NCI-H2029 (cell line): ENCODE measurements at regions not wholly inside any gene's neighbourhood (a gene's known extent, or its start where the extent isn't known, plus 50 kb on each side); places are given as distances from the start of the nearest gene placed in this dataset.
"Not testable (repeated sequence)": the region's sequence is repeated elsewhere in the genome, so short reads cannot be mapped to it uniquely, and the experiment has no call there.

Experiments
- DNase-seq: peaks from one replicate; lab custom pipeline; 2025; lab: John Stamatoyannopoulos, UW

GRCh38 chr4:120005527-120005926 is 61.1 kb downstream of the MAD2L1 start:
- no peak for DNase-seq

GRCh38 chr4:120005076-120005475 is 61.6 kb downstream of the MAD2L1 start:
- no peak for DNase-seq

- DNase-seq, result no peak
These were observed 62.6 kb downstream of the MAD2L1 start for GRCh38 chr4:120004054-120004453.

DNA sequence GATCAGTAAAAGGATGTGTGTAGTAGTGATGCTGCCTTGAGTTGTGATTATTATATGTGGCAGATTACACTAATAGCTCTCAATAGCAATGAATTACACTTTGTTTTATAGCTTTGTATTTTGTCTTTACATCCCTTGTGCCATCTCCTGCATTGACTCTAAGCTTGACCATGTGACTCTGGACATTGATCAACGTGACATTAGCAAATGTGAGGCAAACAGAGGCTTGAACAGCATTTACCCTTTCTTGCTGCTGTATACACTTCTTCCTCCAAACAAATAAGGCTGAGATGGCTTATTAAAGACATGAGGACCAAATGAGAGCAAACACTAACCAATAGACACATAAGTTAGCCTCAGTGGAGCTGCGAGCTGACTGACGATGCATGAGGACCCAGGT is 63.5 kb downstream of the MAD2L1 start:
- no peak for DNase-seq

DNA sequence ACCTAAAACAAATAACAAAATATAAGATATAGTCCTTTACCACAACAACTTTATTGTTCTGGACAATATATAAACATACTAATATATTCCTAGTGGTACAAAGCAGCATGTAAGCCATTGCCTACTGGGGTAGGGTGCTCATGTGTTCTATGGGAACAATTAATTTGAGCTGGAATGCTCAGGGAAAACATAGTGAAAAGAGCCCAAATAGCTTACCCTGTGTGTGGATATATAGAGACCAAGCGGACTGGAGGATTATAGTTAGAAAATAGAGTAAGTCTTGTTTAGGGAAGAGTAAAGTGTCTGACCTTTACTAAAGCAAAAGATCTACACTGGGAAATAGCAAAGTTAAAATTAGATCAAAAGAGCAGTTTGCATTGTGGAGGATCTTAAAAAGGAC is 64.8 kb downstream of the MAD2L1 start:
- DNase-seq, result no peak

GRCh38 chr4:120000591-120001296 is 65.9 kb downstream of the MAD2L1 start:
- no peak for DNase-seq

DNA sequence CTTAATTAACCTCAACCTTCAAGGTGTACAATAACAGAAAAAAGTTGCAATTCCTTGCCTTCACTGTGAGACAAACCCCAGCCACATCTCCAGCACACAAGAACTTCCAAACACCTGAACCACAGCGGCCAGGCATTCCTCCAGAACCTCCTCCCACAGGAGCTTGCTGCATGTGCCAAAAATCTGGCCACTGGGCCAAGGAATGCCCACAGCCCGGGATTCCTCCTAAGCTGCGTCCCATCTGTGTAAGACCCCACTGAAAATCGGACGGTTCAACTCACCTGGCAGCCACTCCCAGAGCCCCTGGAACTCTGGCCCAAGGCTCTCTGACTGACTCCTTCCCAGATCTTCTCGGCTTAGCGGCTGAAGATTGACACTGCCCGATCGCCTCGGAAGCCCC is 70.6 kb downstream of the MAD2L1 start:
- not testable (repeated sequence) for DNase-seq

- no peak for DNase-seq
These were observed 81.7 kb downstream of the MAD2L1 start for GRCh38 chr4:119984996-119985395.

- no peak for DNase-seq
These were observed 83.9 kb downstream of the MAD2L1 start for GRCh38 chr4:119982756-119983155.

GRCh38 chr4:119980456-119980855 is 86.2 kb downstream of the MAD2L1 start:
- DNase-seq, result no peak

DNA sequence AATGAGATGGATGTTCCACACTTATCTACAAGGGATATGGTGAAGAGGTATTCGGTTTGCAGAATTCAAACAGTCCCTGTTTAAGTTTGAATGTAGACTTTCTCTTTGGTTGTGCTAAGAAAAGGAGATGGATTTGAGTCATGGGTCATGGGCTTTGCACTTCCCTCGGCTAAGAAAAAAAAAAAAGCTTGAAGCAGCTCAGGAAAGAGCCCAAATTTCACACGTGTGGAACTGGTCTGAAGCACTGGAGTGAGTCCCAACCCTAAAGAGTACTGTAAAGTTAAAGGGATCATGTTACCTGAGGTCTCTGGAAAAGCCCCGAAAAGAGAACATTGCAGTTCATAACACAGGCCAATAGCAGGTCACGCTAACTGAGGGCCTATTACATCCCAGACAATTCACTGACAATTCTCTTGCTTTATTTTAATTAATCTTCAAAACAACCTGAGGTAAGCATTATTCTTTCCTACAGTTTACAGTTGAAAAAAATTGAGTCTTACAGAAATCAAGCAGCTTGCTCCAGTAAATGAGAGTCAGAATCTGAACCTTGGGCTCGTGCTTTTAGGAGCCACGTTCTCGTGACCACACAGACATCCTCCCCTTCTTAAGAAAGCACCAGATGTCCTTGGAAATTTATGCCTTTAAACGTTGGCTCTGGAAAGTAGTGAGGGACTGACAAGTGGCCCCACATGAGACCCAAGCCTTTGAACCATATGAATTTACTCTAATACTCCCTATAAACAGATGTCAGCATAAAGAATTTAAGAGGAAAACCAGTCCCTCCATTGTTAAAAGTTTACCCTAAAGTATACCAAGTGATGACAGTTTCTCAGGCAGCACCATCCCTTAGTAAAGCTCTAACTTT is 89.3 kb downstream of the MAD2L1 start:
- no peak for DNase-seq

GRCh38 chr4:119971431-119972084 is 95.1 kb downstream of the MAD2L1 start:
- no peak for DNase-seq

DNA sequence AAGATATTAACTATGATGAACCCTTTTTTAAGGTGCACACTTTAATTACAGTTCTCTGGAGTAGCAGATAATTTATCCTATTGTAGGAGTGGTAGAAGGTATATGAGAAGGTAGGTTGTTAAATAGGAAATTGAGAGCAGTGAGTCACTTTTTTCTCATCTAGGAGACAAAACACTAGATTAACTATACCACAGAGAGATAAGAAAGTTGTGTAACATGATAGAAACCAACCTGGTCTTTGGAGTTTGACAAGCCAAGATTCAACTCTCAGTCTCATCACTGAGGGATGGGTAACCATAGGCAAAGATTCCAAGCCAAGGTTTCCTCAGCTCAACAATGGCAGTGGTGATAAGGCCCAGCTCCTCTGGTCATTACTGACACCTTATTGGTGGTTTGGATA is 104.0 kb downstream of the MAD2L1 start:
- DNase-seq, result no peak

DNA sequence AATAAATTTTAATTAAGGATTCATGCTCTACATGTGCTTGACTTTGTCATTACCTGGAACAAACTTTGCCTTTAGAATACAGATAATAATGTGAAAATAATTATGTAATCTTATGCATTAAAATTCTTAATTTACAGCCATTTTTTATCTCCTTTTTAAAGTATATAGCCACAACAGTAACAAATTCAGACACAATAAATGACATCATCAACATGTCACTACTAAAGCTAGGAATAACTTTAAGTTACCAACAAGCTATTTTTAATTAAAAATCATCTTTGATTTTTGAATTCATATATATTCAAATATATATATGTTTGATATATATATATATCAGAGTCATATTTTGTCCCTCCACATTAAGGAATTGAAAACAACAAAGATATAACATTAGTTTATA is 107.7 kb downstream of the MAD2L1 start:
- no peak for DNase-seq

DNA sequence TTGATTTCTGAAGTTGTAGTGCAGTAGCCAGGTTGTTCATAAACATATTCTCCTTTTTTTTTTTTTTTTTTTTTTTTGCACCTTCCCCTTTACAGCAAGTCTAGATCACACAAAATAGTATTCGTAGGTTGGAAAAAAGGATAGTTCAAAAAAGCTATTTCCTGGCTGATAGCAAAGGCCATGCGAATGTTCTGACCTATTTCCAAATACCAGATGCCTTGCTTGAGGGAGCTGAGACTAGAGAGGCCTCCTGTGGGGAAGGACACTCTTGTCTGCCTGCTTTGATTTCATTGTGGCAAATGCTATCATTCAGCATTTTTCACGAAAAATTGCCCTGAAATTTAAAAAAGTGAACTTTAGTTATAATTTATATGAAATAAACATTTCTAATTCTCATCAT is 111.4 kb downstream of the MAD2L1 start:
- DNase-seq, result no peak

- DNase-seq, result not testable (repeated sequence)
These were observed 112.2 kb downstream of the MAD2L1 start for GRCh38 chr4:119954487-119954886.

GRCh38 chr4:119946359-119946758 is 120.3 kb downstream of the MAD2L1 start:
- DNase-seq, result peak; percentile 3

DNA sequence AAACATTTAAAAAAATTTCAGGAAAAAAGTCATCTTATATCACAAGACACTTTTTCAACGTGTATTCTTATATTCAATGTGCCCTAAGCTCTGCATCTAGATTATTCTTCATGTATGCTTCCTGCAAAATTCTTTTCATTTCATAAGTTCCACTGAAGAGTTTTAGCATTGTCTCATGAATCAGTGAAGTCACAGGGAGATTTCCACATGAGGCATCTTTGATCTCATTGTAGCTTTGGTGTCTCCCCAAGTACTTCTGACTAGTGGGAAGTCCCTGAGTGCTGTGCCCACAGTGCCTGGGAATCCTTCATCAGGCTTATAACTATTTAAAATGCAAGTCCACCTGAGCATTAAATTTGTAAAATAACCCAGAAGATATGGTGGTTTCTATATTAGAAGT is 123.8 kb downstream of the MAD2L1 start:
- no peak for DNase-seq

GRCh38 chr4:119940557-119940956 is 126.1 kb downstream of the MAD2L1 start:
- no peak for DNase-seq

- DNase-seq, result no peak
These were observed 127.3 kb downstream of the MAD2L1 start for GRCh38 chr4:119939071-119939995.

GRCh38 chr4:119937746-119938145 is 128.9 kb downstream of the MAD2L1 start:
- no peak for DNase-seq

GRCh38 chr4:119933606-119934005 is 133.0 kb downstream of the MAD2L1 start:
- peak; percentile 95 for DNase-seq
